ENCODE measurements at regions not wholly inside any gene's neighbourhood (a gene's known extent, or its start where the extent isn't known, plus 50 kb on each side); places are given as distances from the start of the nearest gene placed in this dataset.
"Not testable (repeated sequence)": the region's sequence is repeated elsewhere in the genome, so short reads cannot be mapped to it uniquely, and the experiment has no call there.

GRCh38 chr6:154638369-154638768 lies 94.8 kb upstream of the SCAF8 start (continued):
- TF ChIP-seq REST (IDR thresholded peaks at IDR 0.05; ENCODE audit: low read depth) (no peak), RAD21 (IDR thresholded peaks at IDR 0.05; ENCODE audit: low read depth) (no peak), CBX3 (IDR thresholded peaks at IDR 0.05; ENCODE audit: low read depth) (no peak), SIN3A (IDR thresholded peaks at IDR 0.05; ENCODE audit: low read depth) (no peak), CEBPB (IDR thresholded peaks at IDR 0.05; ENCODE audit: low read depth) (no peak), ZFX (IDR thresholded peaks at IDR 0.05) (no peak), TCF7L2 (IDR thresholded peaks at IDR 0.05; ENCODE audit: borderline replicate concordance, extremely low read depth, insufficient read depth, insufficient read length) (no peak), POLR2AphosphoS5 (IDR thresholded peaks at IDR 0.05; ENCODE audit: low read depth, low read length) (no peak)

GRCh38 chr6:154639196-154639595 lies 94.0 kb upstream of the SCAF8 start:
- CTCF ChIA-PET; H3K27me3 ChIP-seq (ENCODE audit: insufficient read depth, low read length); ATAC-seq; POLR2A ChIA-PET; H4K20me1 ChIP-seq (ENCODE audit: insufficient read depth); H3K4me3 ChIP-seq (replicated peaks in 1 of 2; ENCODE audit: low read depth in 1 of 2, low read length in 2 of 2); H3K4me2 ChIP-seq (ENCODE audit: low read length); H2AFZ ChIP-seq (ENCODE audit: low read depth, low read length, poor library complexity, severe bottlenecking); H3K79me2 ChIP-seq (ENCODE audit: insufficient read depth, low read length); RAD21 ChIA-PET (ENCODE audit: low non-redundant PET in 1 of 2, low total read pairs in 2 of 2, uncharacterized antibody in 2 of 2, unreplicated experiment in 2 of 2); H3K36me3 ChIP-seq (ENCODE audit: control insufficient read depth in 1 of 2, insufficient read depth in 2 of 2, low read length in 2 of 2); DNase-seq (ENCODE audit: low read depth, low spot score); H3K9ac ChIP-seq (ENCODE audit: low read length); H3K4me1 ChIP-seq (ENCODE audit: control insufficient read depth in 1 of 2, insufficient read depth in 2 of 2, low read length in 2 of 2); H3K9me3 ChIP-seq (ENCODE audit: control insufficient read depth in 1 of 2, insufficient read depth in 1 of 2, low read depth in 1 of 2, low read length in 2 of 2); BruUV-seq (replicated peaks); H3K9me2 ChIP-seq (ENCODE audit: insufficient read depth); intact Hi-C loops (cut with micrococcal nuclease); H3K27ac ChIP-seq (ENCODE audit: low read depth, low read length): not testable (repeated sequence)
